ENCODE measurements at regions not wholly inside any gene's neighbourhood (a gene's known extent, or its start where the extent isn't known, plus 50 kb on each side); places are given as distances from the start of the nearest gene placed in this dataset.
"Not testable (repeated sequence)": the region's sequence is repeated elsewhere in the genome, so short reads cannot be mapped to it uniquely, and the experiment has no call there.

DNA sequence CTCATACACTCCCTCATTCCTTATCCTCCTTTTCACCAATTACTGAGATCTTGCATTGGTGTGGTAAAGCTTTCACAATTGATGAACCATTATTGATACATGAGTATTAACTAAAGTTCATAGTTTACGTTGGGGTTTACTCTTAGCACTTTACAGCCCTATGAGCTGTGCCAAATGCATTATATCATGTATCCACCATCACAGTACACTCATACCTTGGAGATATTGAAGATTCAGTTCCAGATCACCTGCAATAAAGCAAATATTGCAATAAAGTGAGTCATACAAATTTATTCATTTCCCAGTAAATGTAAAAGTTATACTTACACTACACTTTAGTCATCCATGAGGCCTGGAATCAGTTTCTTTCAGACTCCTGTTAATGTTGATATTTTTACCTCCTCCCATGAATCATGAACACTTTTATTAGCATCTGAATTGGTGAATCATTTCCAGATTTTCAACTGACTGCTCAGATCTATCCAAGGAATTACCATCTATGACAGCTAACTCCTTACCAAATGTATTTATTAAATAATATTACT, 546.6 kb upstream of the PTPRD start:
- Histone ChIP-seq H3K9me3 (ENCODE audit: control insufficient read depth in 2 of 2, low read length in 2 of 2) (no peaks in the 10 kb centered on the region), H3K9ac (ENCODE audit: low read length in 2 of 2) (no peak overlapping the region), H3K27me3 (ENCODE audit: control insufficient read depth in 1 of 2, insufficient read depth in 2 of 2, low read length in 2 of 2) (no peaks in the 10 kb centered on the region), H3K4me3 (ENCODE audit: low read length in 2 of 2) (no peak overlapping the region), H3K4me1 (ENCODE audit: control insufficient read depth, insufficient read depth, low read length) (no peaks in the 10 kb centered on the region), H3K36me3 (ENCODE audit: control insufficient read depth in 2 of 2, insufficient read depth in 2 of 2, low read length in 2 of 2) (no peaks in the 10 kb centered on the region), H3K27ac (ENCODE audit: low read length) (no peak overlapping the region)

GRCh38 chr9:11163843-11164242, 551.0 kb upstream of the PTPRD start:
- no peak overlapping the region for H3K9ac ChIP-seq (ENCODE audit: low read length in 2 of 2)
- no peaks in the 10 kb centered on the region for H3K4me1 ChIP-seq (ENCODE audit: control insufficient read depth, insufficient read depth, low read length)
- no peaks in the 10 kb centered on the region for H3K36me3 ChIP-seq (ENCODE audit: control insufficient read depth in 2 of 2, insufficient read depth in 2 of 2, low read length in 2 of 2)
- H3K27ac ChIP-seq (ENCODE audit: low read length): no peak overlapping the region
- H3K4me3 ChIP-seq (ENCODE audit: low read length in 2 of 2): no peak overlapping the region
- no peaks in the 10 kb centered on the region for H3K9me3 ChIP-seq (ENCODE audit: control insufficient read depth in 2 of 2, low read length in 2 of 2)
- no peaks in the 10 kb centered on the region for H3K27me3 ChIP-seq (ENCODE audit: control insufficient read depth in 1 of 2, insufficient read depth in 2 of 2, low read length in 2 of 2)

GRCh38 chr9:11182001-11182400, 569.2 kb upstream of the PTPRD start:
- no peaks in the 10 kb centered on the region for H3K36me3 ChIP-seq (ENCODE audit: control insufficient read depth in 2 of 2, insufficient read depth in 2 of 2, low read length in 2 of 2)
- H3K27ac ChIP-seq (ENCODE audit: low read length): no peak overlapping the region
- no peak overlapping the region for H3K9ac ChIP-seq (ENCODE audit: low read length in 2 of 2)
- no peak overlapping the region for H3K4me3 ChIP-seq (ENCODE audit: low read length in 2 of 2)
- H3K27me3 ChIP-seq (ENCODE audit: control insufficient read depth in 1 of 2, insufficient read depth in 2 of 2, low read length in 2 of 2): no peaks in the 10 kb centered on the region
- H3K4me1 ChIP-seq (ENCODE audit: control insufficient read depth, insufficient read depth, low read length): no peaks in the 10 kb centered on the region
- H3K9me3 ChIP-seq (ENCODE audit: control insufficient read depth in 2 of 2, low read length in 2 of 2): peaks cover 0 to 3% of the 10 kb centered on the region in 2 donors

DNA sequence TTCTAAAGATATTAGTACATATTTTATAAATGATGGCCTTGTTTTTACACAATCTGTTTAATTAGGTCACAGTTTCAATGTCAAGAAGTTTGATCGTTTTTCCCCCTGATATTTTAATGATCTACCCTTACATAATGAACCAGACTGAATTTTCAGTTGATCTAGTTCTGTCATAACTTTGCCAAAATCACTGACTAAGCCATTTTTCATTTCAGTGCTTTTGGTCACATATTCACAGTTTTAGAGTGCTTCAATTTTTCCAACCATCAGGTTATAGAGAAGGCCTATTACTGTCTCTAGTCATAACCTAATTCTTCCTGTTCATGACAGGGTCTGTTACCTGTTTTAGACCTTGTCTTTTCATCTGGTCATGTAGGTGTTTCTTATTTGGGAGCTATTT, 577.9 kb upstream of the PTPRD start:
- Histone ChIP-seq H3K9me3 (ENCODE audit: control insufficient read depth in 2 of 2, low read length in 2 of 2) (peaks cover 0 to 5% of the 10 kb centered on the region in 2 donors), H3K4me1 (ENCODE audit: control insufficient read depth, insufficient read depth, low read length) (no peaks in the 10 kb centered on the region), H3K4me3 (ENCODE audit: low read length in 2 of 2) (no peak overlapping the region), H3K27ac (ENCODE audit: low read length) (no peak overlapping the region), H3K27me3 (ENCODE audit: control insufficient read depth in 1 of 2, insufficient read depth in 2 of 2, low read length in 2 of 2) (no peaks in the 10 kb centered on the region), H3K36me3 (ENCODE audit: control insufficient read depth in 2 of 2, insufficient read depth in 2 of 2, low read length in 2 of 2) (no peaks in the 10 kb centered on the region), H3K9ac (ENCODE audit: low read length in 2 of 2) (no peak overlapping the region)

DNA sequence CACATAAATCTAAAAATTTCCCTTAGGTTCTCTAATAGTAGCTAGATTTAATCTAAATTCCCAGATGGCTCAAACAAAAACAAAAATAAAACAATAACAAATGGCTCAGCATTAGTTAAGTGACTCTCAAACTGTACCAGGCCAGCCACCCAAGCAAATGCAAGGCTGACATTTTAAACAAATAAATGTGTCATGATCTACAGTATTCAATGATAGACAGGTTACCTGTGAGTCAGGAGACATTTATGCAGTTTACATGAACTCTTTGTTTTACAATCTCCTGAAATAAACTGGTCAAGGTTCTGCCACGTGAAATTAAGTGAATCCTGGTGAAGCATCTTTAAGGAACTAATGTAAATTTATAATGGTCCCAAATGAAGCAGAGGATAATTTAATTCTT, 580.2 kb upstream of the PTPRD start:
- H3K9me3 ChIP-seq (ENCODE audit: control insufficient read depth in 2 of 2, low read length in 2 of 2): peaks cover 0 to 5% of the 10 kb centered on the region in 2 donors

DNA sequence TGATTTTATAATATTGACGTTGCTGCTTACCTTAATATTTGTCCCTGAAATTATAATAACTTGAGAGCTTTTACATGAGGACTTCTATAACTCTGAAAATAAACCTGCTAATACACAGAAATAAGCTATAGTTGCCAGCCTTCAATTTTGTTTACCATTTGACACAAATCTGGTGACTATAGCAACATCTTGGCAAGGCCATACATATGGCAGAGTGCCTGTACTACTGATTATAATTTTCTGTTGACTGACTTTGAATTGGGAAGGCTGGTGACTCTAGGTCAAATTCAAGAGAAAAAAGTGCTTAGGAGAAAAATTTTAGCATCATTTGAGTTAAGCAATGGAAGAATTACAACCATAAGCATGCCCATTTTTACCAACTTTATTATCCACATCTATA, 581.4 kb upstream of the PTPRD start:
- H3K27ac ChIP-seq (ENCODE audit: low read length): no peak overlapping the region
- no peak overlapping the region for H3K9ac ChIP-seq (ENCODE audit: low read length in 2 of 2)
- H3K9me3 ChIP-seq (ENCODE audit: control insufficient read depth in 2 of 2, low read length in 2 of 2): no peaks in the 10 kb centered on the region

More for the DNA sequence above, 580.2 kb upstream of the PTPRD start:
- H3K9ac ChIP-seq (ENCODE audit: low read length in 2 of 2): no peak overlapping the region
- H3K36me3 ChIP-seq (ENCODE audit: control insufficient read depth in 2 of 2, insufficient read depth in 2 of 2, low read length in 2 of 2): no peaks in the 10 kb centered on the region
- H3K4me3 ChIP-seq (ENCODE audit: low read length in 2 of 2): no peak overlapping the region
- H3K4me1 ChIP-seq (ENCODE audit: control insufficient read depth, insufficient read depth, low read length): no peaks in the 10 kb centered on the region
- H3K27ac ChIP-seq (ENCODE audit: low read length): no peak overlapping the region
- no peaks in the 10 kb centered on the region for H3K27me3 ChIP-seq (ENCODE audit: control insufficient read depth in 1 of 2, insufficient read depth in 2 of 2, low read length in 2 of 2)

GRCh38 chr9:11196840-11197365, 584.1 kb upstream of the PTPRD start:
- H3K4me3 ChIP-seq (ENCODE audit: low read length in 2 of 2); H3K36me3 ChIP-seq (ENCODE audit: control insufficient read depth in 2 of 2, insufficient read depth in 2 of 2, low read length in 2 of 2); H3K27ac ChIP-seq (ENCODE audit: low read length); H3K9me3 ChIP-seq (ENCODE audit: control insufficient read depth in 2 of 2, low read length in 2 of 2); H3K9ac ChIP-seq (ENCODE audit: low read length in 2 of 2); H3K27me3 ChIP-seq (ENCODE audit: control insufficient read depth in 1 of 2, insufficient read depth in 2 of 2, low read length in 2 of 2); H3K4me1 ChIP-seq (ENCODE audit: control insufficient read depth, insufficient read depth, low read length): not testable (repeated sequence)

More for the DNA sequence above, 581.4 kb upstream of the PTPRD start:
- H3K4me3 ChIP-seq (ENCODE audit: low read length in 2 of 2): no peak overlapping the region
- no peaks in the 10 kb centered on the region for H3K27me3 ChIP-seq (ENCODE audit: control insufficient read depth in 1 of 2, insufficient read depth in 2 of 2, low read length in 2 of 2)
- H3K4me1 ChIP-seq (ENCODE audit: control insufficient read depth, insufficient read depth, low read length): no peaks in the 10 kb centered on the region
- no peaks in the 10 kb centered on the region for H3K36me3 ChIP-seq (ENCODE audit: control insufficient read depth in 2 of 2, insufficient read depth in 2 of 2, low read length in 2 of 2)

DNA sequence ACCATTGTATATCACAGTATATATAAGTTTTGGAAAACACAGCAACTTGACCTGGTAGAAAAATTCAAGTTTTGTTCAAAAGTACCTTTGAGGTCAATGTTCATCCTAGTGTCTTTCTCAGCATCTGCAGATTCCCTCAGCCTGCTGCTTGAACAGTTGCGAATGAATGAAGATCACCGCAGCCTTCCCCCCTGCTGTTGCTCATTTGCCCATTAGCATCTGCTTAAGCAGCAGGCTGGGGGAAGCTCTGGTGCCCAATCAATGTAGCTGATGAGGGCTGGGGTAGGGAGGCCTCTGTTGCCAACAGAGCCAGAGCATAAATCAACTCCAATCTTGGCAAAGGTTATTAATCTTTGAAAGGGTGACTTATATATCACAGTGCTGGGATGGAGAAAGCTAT, 586.5 kb upstream of the PTPRD start:
- H3K27ac ChIP-seq (ENCODE audit: low read length): no peak overlapping the region
- H3K4me1 ChIP-seq (ENCODE audit: control insufficient read depth, insufficient read depth, low read length): no peaks in the 10 kb centered on the region
- H3K27me3 ChIP-seq (ENCODE audit: control insufficient read depth in 1 of 2, insufficient read depth in 2 of 2, low read length in 2 of 2): no peaks in the 10 kb centered on the region
- H3K9me3 ChIP-seq (ENCODE audit: control insufficient read depth in 2 of 2, low read length in 2 of 2): no peaks in the 10 kb centered on the region
- H3K36me3 ChIP-seq (ENCODE audit: control insufficient read depth in 2 of 2, insufficient read depth in 2 of 2, low read length in 2 of 2): no peaks in the 10 kb centered on the region
- H3K9ac ChIP-seq (ENCODE audit: low read length in 2 of 2): no peak overlapping the region
- no peak overlapping the region for H3K4me3 ChIP-seq (ENCODE audit: low read length in 2 of 2)

- no peaks in the 10 kb centered on the region for H3K36me3 ChIP-seq (ENCODE audit: control insufficient read depth in 2 of 2, insufficient read depth in 2 of 2, low read length in 2 of 2)
- no peak overlapping the region for H3K4me3 ChIP-seq (ENCODE audit: low read length in 2 of 2)
- no peak overlapping the region for H3K27ac ChIP-seq (ENCODE audit: low read length)
- no peaks in the 10 kb centered on the region for H3K27me3 ChIP-seq (ENCODE audit: control insufficient read depth in 1 of 2, insufficient read depth in 2 of 2, low read length in 2 of 2)
- no peaks in the 10 kb centered on the region for H3K4me1 ChIP-seq (ENCODE audit: control insufficient read depth, insufficient read depth, low read length)
- no peaks in the 10 kb centered on the region for H3K9me3 ChIP-seq (ENCODE audit: control insufficient read depth in 2 of 2, low read length in 2 of 2)
- H3K9ac ChIP-seq (ENCODE audit: low read length in 2 of 2): no peak overlapping the region
These were observed 591.7 kb upstream of the PTPRD start for GRCh38 chr9:11204521-11204920.

GRCh38 chr9:11206925-11207324, 594.1 kb upstream of the PTPRD start:
- no peak overlapping the region for H3K4me3 ChIP-seq (ENCODE audit: low read length in 2 of 2)

GRCh38 chr9:11233696-11234095, 620.9 kb upstream of the PTPRD start:
- no peaks in the 10 kb centered on the region for H3K4me1 ChIP-seq (ENCODE audit: control insufficient read depth, insufficient read depth, low read length)

More at GRCh38 chr9:11206925-11207324, 594.1 kb upstream of the PTPRD start:
- Histone ChIP-seq H3K9me3 (ENCODE audit: control insufficient read depth in 2 of 2, low read length in 2 of 2) (no peaks in the 10 kb centered on the region), H3K27me3 (ENCODE audit: control insufficient read depth in 1 of 2, insufficient read depth in 2 of 2, low read length in 2 of 2) (no peaks in the 10 kb centered on the region), H3K4me1 (ENCODE audit: control insufficient read depth, insufficient read depth, low read length) (no peaks in the 10 kb centered on the region), H3K9ac (ENCODE audit: low read length in 2 of 2) (no peak overlapping the region), H3K27ac (ENCODE audit: low read length) (no peak overlapping the region), H3K36me3 (ENCODE audit: control insufficient read depth in 2 of 2, insufficient read depth in 2 of 2, low read length in 2 of 2) (no peaks in the 10 kb centered on the region)

More at GRCh38 chr9:11233696-11234095, 620.9 kb upstream of the PTPRD start:
- no peaks in the 10 kb centered on the region for H3K27me3 ChIP-seq (ENCODE audit: control insufficient read depth in 1 of 2, insufficient read depth in 2 of 2, low read length in 2 of 2)
- H3K9ac ChIP-seq (ENCODE audit: low read length in 2 of 2): no peak overlapping the region
- H3K4me3 ChIP-seq (ENCODE audit: low read length in 2 of 2): no peak overlapping the region
- H3K36me3 ChIP-seq (ENCODE audit: control insufficient read depth in 2 of 2, insufficient read depth in 2 of 2, low read length in 2 of 2): no peaks in the 10 kb centered on the region
- H3K9me3 ChIP-seq (ENCODE audit: control insufficient read depth in 2 of 2, low read length in 2 of 2): no peaks in the 10 kb centered on the region
- no peak overlapping the region for H3K27ac ChIP-seq (ENCODE audit: low read length)

All from stomach smooth muscle (tissue), 2 donors.